Uterus (tissue), 3 donors: ENCODE measurements at regions not wholly inside any gene's neighbourhood (a gene's known extent, or its start where the extent isn't known, plus 50 kb on each side); places are given as distances from the start of the nearest gene placed in this dataset.

Experiments used
- DNase-seq, 2 donors: peaks; one replicate each; pipeline ENCODE4 v3.0.0-alpha.2; 2019 to 2020
- H3K27ac ChIP-seq, 2 donors: fragments of 200-600 bp; sonication (generic); 1 replicate in 1 of 2; 2 replicates in 1 of 2; pipeline ENCODE4 v1.5.1; 2016 to 2018
- H3K27me3 ChIP-seq, 2 donors: fragments of 200-600 bp; sonication (generic); one replicate each; pipeline ENCODE4 v1.5.1; 2018 to 2019; ENCODE audit warnings: control low read depth in 1 of 2
- H3K36me3 ChIP-seq, 2 donors: fragments of 200-600 bp; sonication (generic); one replicate each; pipeline ENCODE4 v1.5.1; 2019; ENCODE audit warnings: control low read depth in 1 of 2
- H3K4me1 ChIP-seq, 2 donors: fragments of 200-600 bp; sonication (generic); one replicate each; pipeline ENCODE4 v1.5.1; 2018 to 2019; ENCODE audit warnings: control low read depth in 1 of 2
- H3K4me3 ChIP-seq, 2 donors: fragments of 200-600 bp; sonication (generic); 1 replicate in 1 of 2; 2 replicates in 1 of 2; pipeline ENCODE4 v1.5.1; 2018 to 2019; ENCODE audit warnings: mild to moderate bottlenecking in 1 of 2
- H3K9me3 ChIP-seq, 2 donors: fragments of 200-600 bp; sonication (generic); one replicate each; pipeline ENCODE4 v1.5.1; 2019; ENCODE audit warnings: control low read depth in 1 of 2
- CTCF ChIP-seq, 4 experiments: fragments of 200-600 bp in 2 of 4; fragments of 450-650 bp in 2 of 4; sonication (generic) in 2 of 4; IDR thresholded peaks; one replicate each; pipeline ENCODE4 v1.5.1; 2016 to 2019; ENCODE audit warnings: antibody characterized with exemption in 4 of 4, mild to moderate bottlenecking in 2 of 4, moderate library complexity in 1 of 4
- POLR2A ChIP-seq, 2 donors: fragments of 450-650 bp; IDR thresholded peaks; one replicate each; pipeline ENCODE4 v1.6.1; 2016; ENCODE audit warnings: antibody characterized with exemption in 2 of 2, mild to moderate bottlenecking in 1 of 2, moderate library complexity in 1 of 2
- intact Hi-C: fragments of 100-400 bp; cut with DNase I; formaldehyde crosslinking; loops from one replicate; pipeline ENCODE4 v1.15.1; 2023; ENCODE audit warnings: low total_unique reads
- donor health status: DM: yes; HTN: yes; CAD: no.

GRCh38 chr14:53772936-53773335 is 183.7 kb downstream of the BMP4 start:
- no peaks in the 10 kb centered on the region for H3K4me1 ChIP-seq
- H3K9me3 ChIP-seq, result peaks cover 0 to 9% of the 10 kb centered on the region in 2 donors
- H3K27ac ChIP-seq, result no peak overlapping the region
- H3K4me3 ChIP-seq, result no peak overlapping the region
- no peaks in the 10 kb centered on the region for H3K36me3 ChIP-seq
- intact Hi-C loops, result no loop called here
- DNase-seq, result no peak
- no peaks in the 10 kb centered on the region for H3K27me3 ChIP-seq
- TF ChIP-seq CTCF (IDR thresholded peaks at IDR 0.05) (no peak), POLR2A (IDR thresholded peaks at IDR 0.05) (no peak)

GRCh38 chr14:53767566-53767965 is 189.1 kb downstream of the BMP4 start:
- H3K36me3 ChIP-seq, result no peaks in the 10 kb centered on the region
- TF ChIP-seq POLR2A (IDR thresholded peaks at IDR 0.05) (no peak), CTCF (IDR thresholded peaks at IDR 0.05) (no peak)
- no peak overlapping the region for H3K27ac ChIP-seq
- intact Hi-C loops, result no loop called here
- no peak overlapping the region for H3K4me3 ChIP-seq
- DNase-seq, result no peak
- H3K4me1 ChIP-seq, result no peaks in the 10 kb centered on the region
- H3K9me3 ChIP-seq, result no peaks in the 10 kb centered on the region
- H3K27me3 ChIP-seq, result no peaks in the 10 kb centered on the region

GRCh38 chr14:53766601-53767000 is 190.0 kb downstream of the BMP4 start:
- no peaks in the 10 kb centered on the region for H3K27me3 ChIP-seq
- H3K9me3 ChIP-seq, result no peaks in the 10 kb centered on the region
- intact Hi-C loops, result no loop called here
- no peak for DNase-seq
- no peak for TF ChIP-seq POLR2A (IDR thresholded peaks at IDR 0.05)
- no peak for TF ChIP-seq CTCF (IDR thresholded peaks at IDR 0.05)
- no peaks in the 10 kb centered on the region for H3K36me3 ChIP-seq
- no peak overlapping the region for H3K4me3 ChIP-seq
- no peak overlapping the region for H3K27ac ChIP-seq
- no peaks in the 10 kb centered on the region for H3K4me1 ChIP-seq

DNA sequence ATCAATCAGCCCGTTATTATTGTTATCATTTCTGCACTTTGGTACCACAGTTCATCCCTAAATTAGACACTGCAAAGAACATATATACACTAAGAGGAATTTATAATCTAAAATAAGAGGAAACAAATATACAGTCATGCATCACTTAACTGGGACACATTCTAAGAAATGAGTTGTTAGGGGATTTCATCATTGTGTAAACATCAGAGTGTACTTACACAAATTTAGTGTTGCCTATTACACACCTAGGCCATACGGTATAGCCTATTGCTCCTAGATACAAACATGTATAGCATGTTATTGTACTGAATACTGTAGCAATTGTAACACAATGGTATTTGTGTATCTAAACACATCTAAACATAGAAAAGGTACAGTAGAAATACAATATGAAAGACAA is 190.5 kb downstream of the BMP4 start:
- H3K4me3 ChIP-seq, result no peak overlapping the region
- no peak for TF ChIP-seq CTCF (IDR thresholded peaks at IDR 0.05)
- TF ChIP-seq POLR2A (IDR thresholded peaks at IDR 0.05), result no peak
- H3K36me3 ChIP-seq, result no peaks in the 10 kb centered on the region
- H3K27me3 ChIP-seq, result no peaks in the 10 kb centered on the region
- no peaks in the 10 kb centered on the region for H3K9me3 ChIP-seq
- no peak overlapping the region for H3K27ac ChIP-seq
- intact Hi-C loops, result no loop called here
- no peaks in the 10 kb centered on the region for H3K4me1 ChIP-seq
- DNase-seq, result no peak

DNA sequence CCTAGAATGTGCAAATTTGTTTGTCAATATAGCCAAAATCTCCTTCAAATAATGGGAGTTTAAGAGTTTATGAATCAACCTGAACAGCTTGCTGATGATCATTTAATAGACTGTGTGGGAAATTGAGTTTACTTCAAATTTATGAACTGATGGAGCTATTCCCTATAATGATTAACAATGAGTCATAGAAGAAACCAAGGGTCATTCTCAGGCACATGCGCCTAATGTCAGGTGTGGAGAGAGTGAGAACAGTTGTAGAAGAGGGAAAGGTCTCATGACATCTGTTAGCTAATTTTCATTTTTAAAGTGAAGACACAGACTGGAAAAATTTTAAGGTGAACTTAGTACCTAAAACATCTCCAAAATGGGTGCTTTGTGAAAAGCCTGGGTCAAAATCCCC is 191.8 kb downstream of the BMP4 start:
- Histone ChIP-seq H3K9me3 (no peaks in the 10 kb centered on the region), H3K4me3 (no peak overlapping the region), H3K36me3 (no peaks in the 10 kb centered on the region), H3K4me1 (no peaks in the 10 kb centered on the region), H3K27me3 (no peaks in the 10 kb centered on the region), H3K27ac (no peak overlapping the region)
- no peak for TF ChIP-seq CTCF (IDR thresholded peaks at IDR 0.05)
- no peak for TF ChIP-seq POLR2A (IDR thresholded peaks at IDR 0.05)
- intact Hi-C loops, result no loop called here
- no peak for DNase-seq
